GM23338 (cell line): ENCODE measurements at regions not wholly inside any gene's neighbourhood (a gene's known extent, or its start where the extent isn't known, plus 50 kb on each side); places are given as distances from the start of the nearest gene placed in this dataset.

ENCODE experiments used
- EZH2 ChIP-seq: fragments of 200-600 bp; sonication (generic); IDR thresholded peaks from one replicate; pipeline ENCODE4 v1.8.0; 2017; ENCODE audit warnings: antibody characterized with exemption, mild to moderate bottlenecking, low read depth; ENCODE audit not compliant: unreplicated experiment
- EZH2phosphoT487 ChIP-seq: fragments of 200-600 bp; sonication (generic); IDR thresholded peaks from one replicate; pipeline ENCODE4 v1.8.1; 2018; ENCODE audit warnings: antibody characterized with exemption; ENCODE audit not compliant: unreplicated experiment
- JUNB ChIP-seq: IDR thresholded peaks from one replicate; pipeline ENCODE4 v1.6.1; 2016; ENCODE audit warnings: antibody characterized with exemption; ENCODE audit not compliant: unreplicated experiment
- POLR2AphosphoS5 ChIP-seq: IDR thresholded peaks from 2 replicates; pipeline ENCODE4 v1.6.1; 2016; ENCODE audit warnings: antibody characterized with exemption, low read depth
- TF ChIP-seq, protein P1 (sequence below), 2 experiments: fragments of 200-600 bp in 1 of 2; sonication (generic) in 1 of 2; conservative IDR thresholded peaks; 2 replicates each; pipeline versions ENCODE4 v1.5.1 to v1.6.1; 2016 to 2017; ENCODE audit warnings: antibody characterized with exemption in 2 of 2, low read depth in 2 of 2, mild to moderate bottlenecking in 2 of 2, moderate library complexity in 1 of 2

DNA sequence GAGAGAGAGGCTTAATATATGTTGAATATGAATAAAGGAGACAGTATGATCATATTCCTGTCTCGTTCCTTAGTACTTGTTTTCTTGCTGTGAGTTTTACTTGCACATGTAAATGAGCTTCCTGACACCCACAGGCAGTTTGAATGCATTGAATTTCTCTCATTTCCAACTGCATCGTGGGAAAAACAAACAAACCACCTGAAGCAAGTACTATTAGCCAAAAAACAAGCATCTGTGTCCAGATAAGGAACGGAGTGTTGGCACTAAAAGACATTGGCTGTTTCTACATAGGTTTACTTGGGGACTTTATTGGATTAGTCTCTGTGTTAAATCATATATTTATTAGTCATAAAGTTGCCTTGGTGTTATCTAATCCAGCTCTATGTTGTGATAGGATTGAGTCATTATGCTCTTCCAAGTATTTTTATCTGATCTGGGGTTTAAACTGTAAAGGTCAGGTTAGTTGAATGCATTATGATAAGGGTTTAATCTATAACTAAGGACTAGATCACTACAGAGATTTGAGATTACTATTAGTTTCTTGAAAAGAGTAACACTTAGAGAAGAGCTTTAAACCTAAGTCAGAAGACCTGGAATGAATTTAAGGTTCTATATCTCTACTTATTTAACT lies 339.0 kb upstream of the SPANXN4 start:
- TF ChIP-seq, protein P1, sequence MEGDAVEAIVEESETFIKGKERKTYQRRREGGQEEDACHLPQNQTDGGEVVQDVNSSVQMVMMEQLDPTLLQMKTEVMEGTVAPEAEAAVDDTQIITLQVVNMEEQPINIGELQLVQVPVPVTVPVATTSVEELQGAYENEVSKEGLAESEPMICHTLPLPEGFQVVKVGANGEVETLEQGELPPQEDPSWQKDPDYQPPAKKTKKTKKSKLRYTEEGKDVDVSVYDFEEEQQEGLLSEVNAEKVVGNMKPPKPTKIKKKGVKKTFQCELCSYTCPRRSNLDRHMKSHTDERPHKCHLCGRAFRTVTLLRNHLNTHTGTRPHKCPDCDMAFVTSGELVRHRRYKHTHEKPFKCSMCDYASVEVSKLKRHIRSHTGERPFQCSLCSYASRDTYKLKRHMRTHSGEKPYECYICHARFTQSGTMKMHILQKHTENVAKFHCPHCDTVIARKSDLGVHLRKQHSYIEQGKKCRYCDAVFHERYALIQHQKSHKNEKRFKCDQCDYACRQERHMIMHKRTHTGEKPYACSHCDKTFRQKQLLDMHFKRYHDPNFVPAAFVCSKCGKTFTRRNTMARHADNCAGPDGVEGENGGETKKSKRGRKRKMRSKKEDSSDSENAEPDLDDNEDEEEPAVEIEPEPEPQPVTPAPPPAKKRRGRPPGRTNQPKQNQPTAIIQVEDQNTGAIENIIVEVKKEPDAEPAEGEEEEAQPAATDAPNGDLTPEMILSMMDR (conservative IDR thresholded peaks at IDR 0.05; ENCODE audit: low read depth in 2 of 2) = no peak
- TF ChIP-seq EZH2phosphoT487 (no peak), POLR2AphosphoS5 (no peak), EZH2 (no peak), JUNB (no peak)
